HG02759 (cell line): ENCODE measurements at regions not wholly inside any gene's neighbourhood (a gene's known extent, or its start where the extent isn't known, plus 50 kb on each side); places are given as distances from the start of the nearest gene placed in this dataset.

Experiments
- ATAC-seq: cut with Tn5 transposase; IDR thresholded peaks from one replicate; pipeline ENCODE4 v1.9.1; 2021; ENCODE audit warnings: mild to moderate bottlenecking, moderate library complexity; ENCODE audit not compliant: unreplicated experiment

DNA sequence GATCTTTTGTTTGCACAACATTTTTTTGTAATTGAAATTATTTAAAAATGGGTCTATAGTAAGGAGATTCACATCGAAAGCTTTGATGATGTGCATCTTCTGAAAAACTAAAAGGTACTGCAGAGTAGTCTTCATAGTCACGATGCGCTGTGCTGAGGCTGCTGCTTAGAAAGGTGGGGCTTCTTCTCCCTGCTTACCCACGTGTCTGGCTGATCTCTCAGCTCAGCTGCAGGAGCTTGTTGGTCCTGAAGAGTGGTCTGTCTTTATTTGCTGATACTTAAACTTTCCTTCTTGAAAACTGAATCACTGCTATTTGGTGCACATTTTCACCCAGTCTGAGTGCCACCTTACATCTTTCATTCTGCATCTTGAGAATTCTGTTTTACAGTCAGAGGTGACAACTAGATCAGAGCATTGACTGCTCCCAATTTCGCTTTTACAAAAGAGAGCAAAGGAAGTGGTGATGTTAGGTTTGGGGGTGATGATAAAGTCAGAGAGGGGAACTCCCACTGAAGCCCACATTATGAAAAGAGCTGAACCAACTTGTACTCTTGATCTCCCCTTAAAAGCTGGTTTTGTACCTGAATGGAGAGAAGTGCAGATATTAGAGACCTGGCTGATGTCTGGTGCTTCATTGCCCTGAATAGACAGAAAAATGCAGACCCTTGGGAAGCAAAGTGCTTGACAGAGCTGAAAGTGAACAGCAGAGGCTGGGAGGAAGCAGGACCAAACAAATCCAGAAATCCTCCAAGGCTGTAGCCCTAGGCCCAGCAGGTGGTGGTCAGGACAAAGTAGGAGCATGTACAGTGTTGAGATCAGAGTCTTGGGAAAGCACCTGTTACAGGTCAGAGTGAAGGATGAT lies 984.5 kb downstream of the TSN start:
- ATAC-seq, result peak; percentile 36

DNA sequence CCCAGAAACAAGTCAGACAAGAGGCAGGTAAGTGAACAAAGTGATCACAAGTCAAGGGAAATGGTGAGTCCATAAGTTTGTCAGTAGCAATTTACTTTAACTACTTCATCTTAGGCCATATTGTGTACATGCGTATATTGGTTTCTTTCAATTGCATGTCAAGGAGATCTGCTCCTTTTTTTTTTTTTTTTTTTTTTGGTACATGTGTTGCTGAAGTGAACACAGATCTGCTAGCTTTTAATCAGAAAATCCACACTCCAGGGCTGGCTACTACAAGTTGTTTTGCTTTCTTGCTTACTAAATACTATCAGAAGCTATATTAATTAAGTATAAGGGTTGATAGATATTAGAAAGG lies 985.1 kb downstream of the TSN start:
- ATAC-seq, result no peak

DNA sequence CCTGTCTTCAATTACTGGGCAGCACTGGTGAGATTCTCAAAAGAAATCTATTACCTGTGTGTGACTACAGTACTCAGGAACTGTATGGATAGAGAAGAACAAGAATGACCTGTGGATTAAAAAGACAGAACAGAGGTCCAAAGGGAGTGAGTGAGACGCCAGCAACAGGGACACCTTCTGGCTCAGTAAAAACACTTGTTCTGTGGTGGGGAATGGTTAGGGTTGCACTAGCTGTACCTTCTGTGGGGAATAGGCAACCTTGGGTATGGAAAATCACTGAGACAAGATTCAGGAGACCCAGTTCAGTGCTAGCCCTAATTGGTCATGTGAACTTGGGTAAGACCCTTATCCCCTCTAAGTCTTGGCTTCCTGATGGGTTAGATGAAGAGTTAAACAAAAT lies 986.0 kb downstream of the TSN start:
- ATAC-seq, result no peak

DNA sequence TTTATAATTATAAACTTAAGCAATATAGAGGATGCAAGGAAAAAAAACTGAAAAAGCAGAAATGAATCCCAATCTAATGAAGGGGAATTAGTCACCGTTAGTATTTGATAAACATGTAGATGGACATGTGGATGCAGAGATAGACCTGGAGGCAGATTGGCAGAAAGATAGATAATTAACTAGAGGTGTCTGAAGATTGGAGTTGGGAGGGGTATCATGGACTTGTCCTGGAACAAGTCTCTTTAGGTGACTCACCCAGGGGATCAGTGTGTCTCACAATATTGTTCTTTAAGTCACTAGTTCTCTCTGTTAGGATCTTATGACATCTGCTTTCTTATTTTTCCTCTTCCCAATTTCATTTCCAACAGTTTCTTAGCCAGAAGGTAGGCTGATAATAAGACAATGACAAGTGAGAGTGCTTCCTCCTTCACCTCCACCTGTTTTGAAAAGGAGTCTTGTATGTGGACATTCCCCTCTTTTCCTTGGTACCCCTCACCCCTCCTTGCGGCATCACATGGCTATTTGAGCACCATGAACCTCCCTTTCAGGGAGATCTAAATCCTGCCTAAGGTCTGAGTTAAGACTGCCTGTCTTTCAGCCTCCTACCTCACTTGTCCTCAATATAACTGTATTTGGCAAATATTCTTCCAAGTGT lies 987.7 kb downstream of the TSN start:
- no peak for ATAC-seq

DNA sequence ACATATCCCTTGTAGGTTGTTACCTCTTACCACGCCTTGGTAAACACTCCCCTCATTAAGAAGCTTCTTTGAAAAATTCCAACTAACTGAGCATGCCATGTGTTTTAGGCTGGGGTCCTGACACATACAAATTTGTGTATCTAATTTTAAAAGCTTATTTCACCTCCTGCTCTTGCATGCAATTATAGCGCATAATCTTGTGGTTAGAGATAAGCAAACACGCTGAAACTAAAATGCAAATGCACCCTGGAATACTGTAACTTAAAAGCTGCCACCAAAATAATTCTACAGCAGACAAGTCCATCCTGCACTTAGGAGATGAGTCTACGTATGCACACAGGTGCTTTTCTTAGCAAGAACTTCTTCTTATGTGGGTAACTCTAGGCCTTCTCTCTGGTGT lies 990.2 kb downstream of the TSN start:
- ATAC-seq, result no peak

DNA sequence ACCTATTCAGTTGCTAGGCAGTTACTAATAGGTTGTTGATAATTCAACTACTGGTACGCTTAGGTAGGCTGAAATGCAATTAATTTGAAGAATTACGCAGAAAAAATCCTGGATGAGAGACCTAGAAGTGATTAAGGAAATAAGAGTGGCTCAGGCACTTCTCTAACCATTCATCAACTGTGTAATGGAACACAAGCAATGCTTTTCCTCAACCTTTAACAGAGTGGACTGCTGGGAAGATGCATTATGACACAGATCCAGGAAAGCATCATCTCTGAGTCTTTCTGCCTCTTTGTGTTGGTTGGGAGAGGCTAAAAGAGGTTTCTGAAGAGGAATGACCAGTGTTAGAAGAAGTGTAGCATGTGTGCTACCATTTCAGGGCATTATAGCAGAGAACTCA lies 992.2 kb downstream of the TSN start:
- ATAC-seq, result no peak

DNA sequence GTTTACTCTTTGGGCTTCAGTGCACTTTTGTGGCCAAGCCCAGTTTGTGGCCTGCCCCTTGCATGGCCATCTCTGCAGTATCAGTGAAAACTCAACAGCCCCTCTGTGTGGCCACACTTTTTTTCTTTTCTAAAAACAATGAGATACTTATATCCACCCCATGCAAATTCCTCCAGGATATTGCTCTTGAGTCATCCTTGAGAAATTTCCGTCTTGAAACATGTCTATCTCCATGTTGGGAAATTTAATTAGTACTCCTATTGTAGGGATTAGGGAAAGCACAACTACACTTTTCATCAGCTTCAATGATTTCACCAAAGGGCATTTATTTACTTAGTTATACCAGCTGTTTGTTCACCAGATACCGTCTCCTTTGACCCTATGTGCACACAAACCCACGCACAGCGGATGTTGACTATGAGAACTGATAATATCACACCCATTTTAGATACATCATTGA lies 993.1 kb downstream of the TSN start:
- ATAC-seq, result peak; percentile 56

DNA sequence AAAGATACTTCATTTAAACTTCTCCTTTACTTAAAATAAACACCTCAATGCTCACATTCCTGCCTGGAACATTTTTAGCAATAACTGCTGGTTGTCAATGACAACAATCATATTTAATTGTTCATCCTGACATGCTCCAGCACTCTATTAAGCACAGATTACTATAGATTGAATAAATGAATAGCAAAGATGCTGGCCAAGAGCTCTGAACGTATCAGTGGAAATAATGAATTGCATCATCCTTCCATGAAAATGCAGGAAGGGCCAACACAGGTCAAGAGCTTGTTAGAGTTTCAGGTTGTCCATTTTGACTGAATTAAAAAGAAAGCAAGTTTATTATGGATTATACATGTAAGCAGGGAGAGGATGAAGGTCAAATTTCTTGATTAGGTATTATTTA lies 994.0 kb downstream of the TSN start:
- no peak for ATAC-seq

DNA sequence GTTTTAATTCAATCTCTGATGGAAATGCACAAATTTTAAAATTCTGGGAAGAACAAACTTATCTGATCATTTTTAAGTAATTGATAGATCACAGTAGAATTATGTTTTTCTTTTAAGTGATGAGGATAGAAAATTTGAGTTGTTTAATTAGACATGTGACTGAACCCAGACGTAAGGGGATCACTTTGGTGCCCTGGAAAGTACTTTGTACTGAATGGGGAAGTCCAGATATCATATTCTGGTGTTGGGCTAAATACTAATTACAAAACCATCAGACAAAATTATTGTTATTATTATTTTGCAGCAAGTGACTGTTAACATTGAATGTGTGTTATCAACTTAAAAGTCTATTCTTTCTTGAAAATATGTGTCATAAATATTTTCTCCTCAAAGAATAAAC lies 994.6 kb downstream of the TSN start:
- ATAC-seq, result no peak

DNA sequence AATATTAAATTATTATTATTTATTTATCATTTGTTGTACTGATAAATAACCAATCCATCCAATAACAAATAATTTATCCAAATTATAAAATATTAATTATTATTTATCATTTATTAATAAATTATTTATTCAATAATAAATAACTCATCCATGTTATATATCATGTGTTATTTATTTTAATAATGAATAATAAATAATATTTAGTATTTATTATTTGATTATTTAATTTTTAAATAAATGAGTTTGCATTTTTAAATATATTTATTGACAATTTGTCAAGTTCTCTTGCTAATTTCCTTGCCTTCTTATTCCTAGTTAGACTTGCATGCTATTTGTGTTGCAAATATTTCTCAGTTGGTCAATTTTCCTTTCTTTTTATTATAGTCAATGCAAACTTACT lies 995.4 kb downstream of the TSN start:
- ATAC-seq, result no peak

DNA sequence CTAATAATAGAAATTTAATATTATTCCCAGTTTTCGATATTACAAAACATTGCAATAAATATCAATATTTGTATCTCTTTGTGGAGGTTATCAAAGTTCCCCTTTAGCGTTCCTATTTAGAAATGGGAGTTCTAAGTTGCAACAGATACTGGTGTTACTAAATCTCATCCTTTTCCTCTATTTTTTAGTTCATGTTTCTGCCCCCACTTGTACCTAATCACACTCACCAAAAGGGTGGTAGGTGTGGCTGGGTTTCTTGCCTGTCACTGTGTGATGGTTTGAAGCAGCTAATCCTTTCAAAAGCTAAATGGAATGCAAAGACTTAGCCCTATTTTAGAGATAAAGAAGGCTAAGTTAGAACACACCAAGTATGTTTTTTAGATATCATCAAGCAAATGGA lies 997.9 kb downstream of the TSN start:
- no peak for ATAC-seq

DNA sequence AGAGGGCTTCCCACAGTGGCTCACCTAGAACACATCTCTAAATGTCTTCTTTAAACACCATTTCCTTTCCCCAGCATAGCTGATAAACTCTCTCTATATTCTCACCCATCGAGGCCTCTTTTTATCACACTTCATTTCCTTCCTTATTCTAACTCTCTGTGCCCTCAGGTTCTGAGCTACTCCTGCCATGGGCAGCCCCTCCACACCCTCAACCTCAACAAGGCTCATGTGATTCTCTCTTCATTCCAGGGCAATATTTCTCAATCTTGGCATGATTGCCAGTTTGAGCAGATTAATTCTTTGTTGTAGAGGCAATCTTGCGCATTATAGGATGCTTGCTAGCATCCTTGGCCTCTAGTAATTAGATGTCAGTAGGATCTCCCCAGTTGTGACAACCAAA lies 999.1 kb downstream of the TSN start:
- no peak for ATAC-seq

DNA sequence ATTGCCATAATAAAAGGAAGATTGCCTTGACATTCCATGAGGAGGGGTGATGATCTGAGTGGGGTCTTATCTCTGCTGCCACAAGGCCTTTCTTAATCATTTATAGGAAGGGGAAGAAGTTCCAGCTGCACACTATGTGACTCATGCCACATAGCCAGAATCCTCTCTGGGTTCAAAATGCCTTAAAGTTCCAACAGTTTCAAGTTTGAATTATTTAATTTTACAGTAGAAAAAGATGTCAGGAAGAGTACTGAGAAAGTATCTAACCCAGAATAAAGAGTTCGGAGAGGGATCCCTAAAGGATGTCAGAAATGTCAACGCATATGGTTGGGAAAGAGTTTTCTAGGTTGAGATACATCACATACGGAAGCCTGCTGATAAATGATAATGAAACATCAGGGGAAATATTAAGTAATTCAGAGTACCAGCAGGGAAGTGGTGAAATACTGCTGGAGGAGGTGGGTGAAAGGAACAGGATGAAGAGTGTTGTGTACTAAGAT lies 999.9 kb downstream of the TSN start:
- no peak for ATAC-seq

DNA sequence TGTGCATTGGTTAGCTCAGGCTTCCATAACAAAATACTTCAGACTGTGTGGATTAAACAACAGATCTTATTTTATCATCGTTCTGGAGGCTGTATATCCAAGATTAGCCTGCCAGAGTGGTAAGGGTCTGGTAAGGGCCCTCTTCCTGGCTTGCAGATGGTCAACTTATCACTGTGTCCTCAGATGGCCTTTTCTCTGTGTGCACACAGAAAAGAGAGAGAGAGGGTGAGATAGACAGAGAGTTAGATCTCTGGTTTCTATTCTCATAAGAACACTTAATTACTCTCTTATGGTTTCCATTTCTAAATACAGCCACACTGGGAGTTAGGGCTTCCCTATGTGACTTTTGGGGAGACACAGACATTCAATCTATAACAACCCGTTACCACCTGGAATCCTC lies 1003.5 kb downstream of the TSN start:
- ATAC-seq, result peak; percentile 61

DNA sequence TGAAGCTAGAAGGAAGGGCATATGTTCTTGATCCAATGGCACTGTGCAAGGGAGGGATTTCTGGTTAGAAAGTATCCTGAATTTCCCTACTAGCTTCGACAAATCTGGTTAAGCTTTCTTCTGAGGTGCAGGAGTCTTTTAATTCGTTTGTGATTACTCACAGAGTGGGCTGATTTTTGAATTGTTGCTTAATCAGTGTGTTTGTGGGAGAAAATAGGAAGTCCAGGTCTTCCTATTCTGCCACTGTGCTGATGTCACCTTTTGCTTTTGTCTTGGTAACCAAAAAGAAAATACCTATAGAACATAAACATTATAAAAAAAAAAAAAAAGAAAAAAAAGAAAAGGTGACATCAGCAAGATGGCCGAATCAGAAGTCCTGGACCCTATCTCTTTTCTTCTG lies 1008.6 kb downstream of the TSN start:
- no peak for ATAC-seq

DNA sequence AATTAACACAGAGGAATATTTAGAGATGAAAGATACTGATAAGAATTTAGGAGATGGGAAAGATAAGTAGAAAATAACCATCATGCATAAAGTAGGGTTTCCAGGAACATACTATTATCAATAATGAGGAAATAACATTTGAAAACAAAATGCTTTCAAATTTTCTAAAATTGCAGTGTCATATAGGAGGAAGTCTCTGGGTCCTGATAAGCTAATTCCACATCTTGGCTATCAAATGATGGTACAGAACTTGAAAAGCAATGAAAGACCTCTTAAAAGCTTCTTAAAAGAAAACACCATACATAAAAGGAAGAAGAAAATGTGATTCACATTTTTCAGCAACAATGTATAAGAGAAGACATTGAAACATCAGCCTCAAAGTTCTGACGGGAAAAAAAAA lies 1024.8 kb downstream of the TSN start:
- ATAC-seq, result no peak

DNA sequence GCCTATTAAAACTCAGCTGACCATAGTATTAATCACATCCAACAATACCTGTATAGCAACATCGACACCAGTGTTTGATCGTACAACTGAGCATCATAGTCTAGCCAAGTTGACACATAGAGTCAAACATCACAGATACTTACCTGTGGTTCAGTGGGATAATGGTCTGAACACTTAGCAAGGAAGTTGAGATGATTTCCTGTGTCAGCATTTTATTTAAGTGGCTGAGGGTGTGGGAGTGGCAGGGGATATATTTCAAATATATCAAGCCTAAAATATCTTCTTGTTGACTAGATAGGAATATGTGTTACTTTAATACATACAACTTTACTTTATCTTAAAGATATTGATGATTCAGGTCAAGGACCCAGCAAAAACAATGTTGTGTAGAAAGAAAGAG lies 1038.6 kb downstream of the TSN start:
- no peak for ATAC-seq

DNA sequence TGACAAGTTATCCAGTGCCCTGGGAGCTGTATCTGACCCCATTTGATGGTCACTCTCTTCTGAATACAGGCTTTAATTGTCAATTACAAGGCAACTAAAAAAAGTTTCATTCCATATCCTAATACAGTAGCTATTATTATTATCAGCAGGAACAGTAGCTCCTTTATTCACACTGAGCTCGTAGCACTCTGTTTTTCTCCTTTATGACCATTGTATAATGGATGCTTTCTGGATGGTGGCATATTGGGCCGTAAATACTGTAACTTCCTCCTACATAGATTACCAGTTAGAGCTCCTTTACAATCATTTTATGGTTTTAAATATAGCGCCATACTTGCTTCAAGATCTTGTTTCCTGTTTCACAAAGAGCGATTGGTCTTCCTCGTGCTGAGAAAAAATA lies 1040.3 kb downstream of the TSN start:
- no peak for ATAC-seq

DNA sequence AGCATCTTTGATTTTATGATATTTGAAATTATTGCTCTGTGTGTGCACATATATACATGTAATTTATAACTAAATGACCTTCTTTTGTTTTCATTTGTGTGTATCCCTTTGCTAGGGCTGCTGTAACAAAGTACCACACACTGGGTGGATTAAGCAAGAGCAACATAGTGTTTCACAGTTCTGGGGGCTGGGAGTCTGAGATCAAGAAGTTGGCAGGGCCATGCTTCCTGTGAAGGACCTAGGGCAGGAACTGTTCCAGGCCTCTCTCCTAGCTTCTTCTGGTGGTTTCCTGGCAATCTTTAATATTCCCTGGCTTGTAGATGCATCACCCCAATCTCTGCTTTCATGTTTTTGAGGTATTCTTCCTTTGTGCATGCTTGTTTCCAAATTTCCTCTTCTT lies 1043.9 kb downstream of the TSN start:
- no peak for ATAC-seq

DNA sequence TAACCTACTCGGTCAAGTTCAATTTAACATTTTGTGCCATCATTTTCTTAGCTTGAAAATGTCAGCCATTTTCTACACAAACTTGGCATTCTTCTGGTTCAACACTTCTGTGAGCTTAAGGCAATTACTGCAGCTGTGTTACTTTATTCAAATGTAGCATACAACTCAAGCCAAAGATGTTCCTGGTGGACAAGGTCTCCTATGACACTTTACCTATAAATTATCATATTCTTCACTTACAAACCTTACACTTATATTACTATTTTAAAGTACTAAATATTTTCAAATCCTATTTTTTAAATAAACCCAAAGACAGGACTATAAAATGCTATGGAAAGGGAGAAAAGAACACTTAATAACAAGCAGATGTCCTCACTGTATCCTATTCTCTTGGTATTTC lies 1045.3 kb downstream of the TSN start:
- no peak for ATAC-seq

DNA sequence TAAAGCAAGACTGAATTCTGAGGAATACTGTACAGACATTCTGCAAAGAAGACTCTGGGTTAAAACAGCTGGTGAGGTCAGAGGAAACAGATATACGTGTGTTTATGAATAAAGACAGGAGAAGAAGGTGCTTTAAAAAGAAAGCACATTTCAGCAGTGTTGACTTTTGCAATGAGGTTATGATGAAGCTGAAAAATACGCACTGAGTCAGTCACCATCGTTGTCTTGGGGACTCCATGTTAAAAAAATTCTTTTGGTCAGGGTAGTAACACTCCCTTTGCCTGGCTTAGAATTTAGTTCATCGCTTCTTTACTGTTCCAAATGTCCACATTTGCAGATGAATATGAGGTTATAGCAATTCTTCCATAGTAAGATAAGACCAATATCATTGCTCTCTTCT lies 1049.0 kb downstream of the TSN start:
- ATAC-seq, result no peak

DNA sequence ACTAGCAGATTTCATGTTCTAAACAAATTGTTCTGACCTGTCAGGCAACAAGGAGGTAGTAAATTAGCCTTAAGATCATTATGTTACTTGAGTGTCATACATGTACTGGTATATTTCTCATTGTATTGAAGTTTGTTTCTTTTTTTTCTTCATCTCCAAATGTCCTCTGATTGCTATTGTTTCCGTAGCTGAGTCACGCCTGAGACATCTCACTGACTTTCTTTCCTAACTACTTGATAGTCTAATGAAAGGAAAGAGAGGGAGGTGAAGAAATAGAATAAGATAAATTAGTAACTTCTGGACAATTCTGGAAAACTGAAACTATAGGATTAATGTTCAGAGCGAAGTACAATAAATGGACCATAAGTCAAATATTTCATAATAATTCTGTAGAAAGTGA lies 1049.9 kb downstream of the TSN start:
- ATAC-seq, result no peak
